ENCODE measurements at regions not wholly inside any gene's neighbourhood (a gene's known extent, or its start where the extent isn't known, plus 50 kb on each side); places are given as distances from the start of the nearest gene placed in this dataset.

DNA sequence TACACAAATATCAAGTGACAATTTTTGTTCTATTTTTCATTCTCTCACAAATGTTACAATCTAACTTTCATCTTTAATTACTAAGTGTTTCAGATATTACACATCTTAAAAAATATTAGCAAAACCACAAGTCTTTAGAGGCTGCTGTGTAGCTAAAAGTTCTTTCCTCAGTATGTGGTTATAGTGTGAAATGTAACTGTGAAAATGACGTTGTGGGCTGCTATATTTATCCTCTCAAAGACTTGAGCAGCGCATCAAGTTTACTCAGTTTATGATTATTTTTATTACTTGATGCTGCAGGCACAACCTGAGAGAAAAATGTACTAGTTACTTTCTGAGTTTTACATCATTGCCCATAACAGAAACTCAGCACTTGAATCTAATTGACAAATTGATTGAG, 2860.6 kb upstream of the PCDH20 start:
- no peak for TF ChIP-seq POLR2A (IDR thresholded peaks at IDR 0.05)
- TF ChIP-seq, protein P1, sequence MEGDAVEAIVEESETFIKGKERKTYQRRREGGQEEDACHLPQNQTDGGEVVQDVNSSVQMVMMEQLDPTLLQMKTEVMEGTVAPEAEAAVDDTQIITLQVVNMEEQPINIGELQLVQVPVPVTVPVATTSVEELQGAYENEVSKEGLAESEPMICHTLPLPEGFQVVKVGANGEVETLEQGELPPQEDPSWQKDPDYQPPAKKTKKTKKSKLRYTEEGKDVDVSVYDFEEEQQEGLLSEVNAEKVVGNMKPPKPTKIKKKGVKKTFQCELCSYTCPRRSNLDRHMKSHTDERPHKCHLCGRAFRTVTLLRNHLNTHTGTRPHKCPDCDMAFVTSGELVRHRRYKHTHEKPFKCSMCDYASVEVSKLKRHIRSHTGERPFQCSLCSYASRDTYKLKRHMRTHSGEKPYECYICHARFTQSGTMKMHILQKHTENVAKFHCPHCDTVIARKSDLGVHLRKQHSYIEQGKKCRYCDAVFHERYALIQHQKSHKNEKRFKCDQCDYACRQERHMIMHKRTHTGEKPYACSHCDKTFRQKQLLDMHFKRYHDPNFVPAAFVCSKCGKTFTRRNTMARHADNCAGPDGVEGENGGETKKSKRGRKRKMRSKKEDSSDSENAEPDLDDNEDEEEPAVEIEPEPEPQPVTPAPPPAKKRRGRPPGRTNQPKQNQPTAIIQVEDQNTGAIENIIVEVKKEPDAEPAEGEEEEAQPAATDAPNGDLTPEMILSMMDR (IDR thresholded peaks at IDR 0.05): no peak
